Esophagus squamous epithelium (tissue), 5 donors: ENCODE measurements at regions not wholly inside any gene's neighbourhood (a gene's known extent, or its start where the extent isn't known, plus 50 kb on each side); places are given as distances from the start of the nearest gene placed in this dataset.

ENCODE experiments used
- DNase-seq: peaks from one replicate; lab custom pipeline; 2025; lab: John Stamatoyannopoulos, UW
- H3K27ac ChIP-seq, 4 donors: fragments of 200-600 bp; sonication (generic); one replicate each; pipeline ENCODE4 v1.5.1; 2016 to 2019; ENCODE audit warnings: mild to moderate bottlenecking in 1 of 4
- H3K27me3 ChIP-seq, 4 donors: fragments of 200-600 bp; sonication (generic); 1 replicate in 3 of 4; 2 replicates in 1 of 4; pipeline versions ENCODE4 v1.5.1 to v1.6.0; 2017 to 2021; ENCODE audit warnings: antibody characterized with exemption in 1 of 4
- H3K36me3 ChIP-seq, 3 donors: fragments of 200-600 bp; sonication (generic); one replicate each; pipeline ENCODE4 v1.5.1; 2016 to 2019
- H3K4me1 ChIP-seq, 3 donors: fragments of 200-600 bp; sonication (generic); one replicate each; pipeline ENCODE4 v1.5.1; 2017 to 2019
- H3K4me3 ChIP-seq, 4 donors: fragments of 200-600 bp; sonication (generic); 1 replicate in 3 of 4; 2 replicates in 1 of 4; pipeline ENCODE4 v1.5.1; 2016 to 2019; ENCODE audit warnings: mild to moderate bottlenecking in 2 of 4, moderate library complexity in 1 of 4
- H3K9me3 ChIP-seq, 3 donors: fragments of 200-600 bp; sonication (generic); one replicate each; pipeline ENCODE4 v1.5.1; 2016 to 2019
- POLR2A ChIP-seq, 4 donors: fragments of 450-650 bp; IDR thresholded peaks; one replicate each; pipeline ENCODE4 v1.6.1; 2017; ENCODE audit warnings: antibody characterized with exemption in 4 of 4, mild to moderate bottlenecking in 4 of 4, moderate library complexity in 3 of 4
- WGBS, 2 donors: methylation state at CpG; one replicate each; pipeline ENCODE4 v1.1.5; 2018; 5-methylcytosine and 5-hydroxymethylcytosine counted together
- intact Hi-C: fragments of 100-400 bp; cut with DNase I; formaldehyde crosslinking; loops from one replicate; pipeline ENCODE4 v1.15.0; 2022
- TF ChIP-seq, protein P1 (sequence below), 6 experiments: fragments of 450-650 bp in 4 of 6; fragments of 200-600 bp in 2 of 6; sonication (generic) in 2 of 6; IDR thresholded peaks; one replicate each; pipeline ENCODE4 v1.5.1; 2016 to 2019; ENCODE audit warnings: antibody characterized with exemption in 6 of 6, mild to moderate bottlenecking in 4 of 6, moderate library complexity in 4 of 6
- donor health status: DM: yes; HTN: yes; CAD: no.

DNA sequence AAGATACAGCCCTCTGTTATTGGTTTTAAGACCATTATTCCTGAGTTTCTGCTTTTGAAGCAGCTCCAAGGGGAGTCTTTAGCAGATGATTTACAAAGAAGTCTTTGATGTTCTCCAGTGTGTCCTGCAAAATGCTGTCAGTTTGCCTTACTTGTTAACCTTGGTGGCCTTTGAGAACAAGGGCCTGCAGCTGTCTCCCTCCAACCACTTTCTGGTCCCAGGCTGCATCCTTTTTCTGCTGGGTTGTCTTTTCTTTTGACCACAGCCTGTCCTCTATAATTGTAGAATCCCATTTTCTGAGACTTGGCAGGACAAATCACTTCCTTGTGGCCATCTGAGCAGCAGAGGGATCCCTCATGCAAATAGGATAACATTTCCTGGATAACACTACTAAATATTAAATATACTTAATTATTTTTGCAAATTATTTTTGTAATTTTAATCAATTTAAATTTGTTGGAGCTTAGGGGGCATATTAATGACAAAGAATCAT is 281.4 kb downstream of the DMRT2 start:
- no peaks in the 10 kb centered on the region for H3K27me3 ChIP-seq
- no peaks in the 10 kb centered on the region for H3K4me1 ChIP-seq
- H3K4me3 ChIP-seq, result no peak overlapping the region
- intact Hi-C loops, result no loop called here
- TF ChIP-seq, protein P1, sequence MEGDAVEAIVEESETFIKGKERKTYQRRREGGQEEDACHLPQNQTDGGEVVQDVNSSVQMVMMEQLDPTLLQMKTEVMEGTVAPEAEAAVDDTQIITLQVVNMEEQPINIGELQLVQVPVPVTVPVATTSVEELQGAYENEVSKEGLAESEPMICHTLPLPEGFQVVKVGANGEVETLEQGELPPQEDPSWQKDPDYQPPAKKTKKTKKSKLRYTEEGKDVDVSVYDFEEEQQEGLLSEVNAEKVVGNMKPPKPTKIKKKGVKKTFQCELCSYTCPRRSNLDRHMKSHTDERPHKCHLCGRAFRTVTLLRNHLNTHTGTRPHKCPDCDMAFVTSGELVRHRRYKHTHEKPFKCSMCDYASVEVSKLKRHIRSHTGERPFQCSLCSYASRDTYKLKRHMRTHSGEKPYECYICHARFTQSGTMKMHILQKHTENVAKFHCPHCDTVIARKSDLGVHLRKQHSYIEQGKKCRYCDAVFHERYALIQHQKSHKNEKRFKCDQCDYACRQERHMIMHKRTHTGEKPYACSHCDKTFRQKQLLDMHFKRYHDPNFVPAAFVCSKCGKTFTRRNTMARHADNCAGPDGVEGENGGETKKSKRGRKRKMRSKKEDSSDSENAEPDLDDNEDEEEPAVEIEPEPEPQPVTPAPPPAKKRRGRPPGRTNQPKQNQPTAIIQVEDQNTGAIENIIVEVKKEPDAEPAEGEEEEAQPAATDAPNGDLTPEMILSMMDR (IDR thresholded peaks at IDR 0.05), result no peak
- TF ChIP-seq POLR2A (IDR thresholded peaks at IDR 0.05), result no peak
- H3K27ac ChIP-seq, result no peak overlapping the region
- no peaks in the 10 kb centered on the region for H3K36me3 ChIP-seq
- no peak for DNase-seq
- H3K9me3 ChIP-seq, result no peaks in the 10 kb centered on the region

DNA sequence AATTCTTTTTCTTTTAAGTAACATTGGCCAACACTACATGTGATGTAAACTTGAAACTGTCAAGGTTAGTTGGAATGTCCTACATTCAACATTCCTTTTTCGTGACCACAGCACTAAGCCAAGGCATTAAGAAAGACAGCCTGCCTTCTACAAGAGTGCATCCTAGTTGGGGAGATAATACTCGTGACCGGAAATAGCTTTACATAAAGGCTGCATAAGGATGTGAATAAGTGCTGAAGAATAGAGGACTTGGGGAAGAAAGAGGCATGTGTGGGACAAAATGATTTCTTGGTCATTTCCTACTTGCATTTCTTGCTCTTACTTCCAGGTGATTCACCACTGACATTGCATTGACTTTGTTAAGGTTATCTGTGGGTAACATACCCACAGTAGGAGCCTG is 282.0 kb downstream of the DMRT2 start:
- H3K4me1 ChIP-seq, result no peaks in the 10 kb centered on the region
- no peaks in the 10 kb centered on the region for H3K27me3 ChIP-seq
- DNase-seq, result no peak
- no peaks in the 10 kb centered on the region for H3K9me3 ChIP-seq
- TF ChIP-seq POLR2A (IDR thresholded peaks at IDR 0.05), result no peak
- TF ChIP-seq, protein P1 (IDR thresholded peaks at IDR 0.05), result no peak
- no peak overlapping the region for H3K4me3 ChIP-seq
- WGBS, 2 donors, result 71 to 77% methylated on average over 3 of the region's 3 CpGs
- H3K36me3 ChIP-seq, result no peaks in the 10 kb centered on the region
- intact Hi-C loops, result no loop called here
- H3K27ac ChIP-seq, result no peak overlapping the region

- no peaks in the 10 kb centered on the region for H3K36me3 ChIP-seq
- intact Hi-C loops, result no loop called here
- no peaks in the 10 kb centered on the region for H3K9me3 ChIP-seq
- WGBS, 2 donors, result 77 to 88% methylated on average over 2 to 3 of the region's 4 CpGs
- no peak overlapping the region for H3K27ac ChIP-seq
- no peak overlapping the region for H3K4me3 ChIP-seq
- no peak for DNase-seq
- H3K4me1 ChIP-seq, result peaks cover 0 to 2% (median 0%) of the 10 kb centered on the region in 3 donors
- H3K27me3 ChIP-seq, result no peaks in the 10 kb centered on the region
- TF ChIP-seq, protein P1 (IDR thresholded peaks at IDR 0.05), result no peak
- TF ChIP-seq POLR2A (IDR thresholded peaks at IDR 0.05), result no peak
Measured at GRCh38 chr9:1335174-1335573, 285.0 kb downstream of the DMRT2 start.

DNA sequence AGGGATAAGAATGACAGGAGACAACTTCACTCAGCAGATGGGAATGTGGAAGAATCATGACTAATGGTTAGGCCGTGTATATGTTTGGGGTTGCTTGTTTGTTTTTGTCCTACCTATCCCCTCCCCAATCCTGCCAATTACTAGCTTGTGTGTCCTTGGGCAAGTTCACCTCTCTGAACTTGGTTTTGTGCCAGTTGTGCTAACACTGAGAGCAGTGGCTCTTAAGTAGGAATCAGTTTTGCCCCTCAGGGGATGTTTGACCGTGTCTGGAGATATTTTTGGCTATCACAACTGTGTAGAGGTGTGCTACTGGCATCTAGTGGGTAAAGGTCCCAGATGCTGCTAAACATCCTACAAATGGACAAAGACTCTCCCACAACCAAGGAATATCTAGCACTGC is 287.0 kb downstream of the DMRT2 start:
- no peak for TF ChIP-seq POLR2A (IDR thresholded peaks at IDR 0.05)
- TF ChIP-seq, protein P1 (IDR thresholded peaks at IDR 0.05), result no peak
- Histone ChIP-seq H3K36me3 (no peaks in the 10 kb centered on the region), H3K27me3 (no peaks in the 10 kb centered on the region), H3K4me1 (peaks cover 0 to 5% (median 0%) of the 10 kb centered on the region in 3 donors), H3K9me3 (no peaks in the 10 kb centered on the region), H3K4me3 (no peak overlapping the region), H3K27ac (no peak overlapping the region)
- intact Hi-C loops, result no loop called here
- DNase-seq, result no peak
- WGBS, 2 donors, result 12 to 37% methylated on average over 2 of the region's 2 CpGs

DNA sequence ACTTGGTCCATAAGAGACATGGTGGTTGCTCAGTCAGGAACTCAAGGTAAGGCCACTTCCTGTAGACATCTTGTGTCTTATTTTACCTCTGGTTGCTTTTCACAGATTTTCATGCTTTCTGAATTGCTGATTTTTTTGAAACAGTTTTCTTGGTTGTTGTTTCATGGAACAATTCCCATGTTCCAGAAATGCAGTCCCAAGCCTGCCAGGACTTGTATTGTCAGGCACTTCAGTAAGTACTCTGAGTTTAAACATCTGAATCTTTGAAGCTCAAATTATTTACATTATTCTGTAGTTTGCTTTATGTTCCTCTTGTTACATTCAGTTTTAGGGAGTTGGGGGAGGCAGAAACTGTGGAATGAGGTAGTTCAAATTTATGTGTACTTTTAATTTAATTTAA is 290.2 kb downstream of the DMRT2 start:
- intact Hi-C loops, result no loop called here
- no peak for DNase-seq
- H3K36me3 ChIP-seq, result no peaks in the 10 kb centered on the region
- no peaks in the 10 kb centered on the region for H3K27me3 ChIP-seq
- TF ChIP-seq, protein P1 (IDR thresholded peaks at IDR 0.05), result no peak
- no peak for TF ChIP-seq POLR2A (IDR thresholded peaks at IDR 0.05)
- H3K4me1 ChIP-seq, result peaks cover 0 to 5% (median 0%) of the 10 kb centered on the region in 3 donors
- no peak overlapping the region for H3K4me3 ChIP-seq
- H3K9me3 ChIP-seq, result no peaks in the 10 kb centered on the region
- H3K27ac ChIP-seq, result no peak overlapping the region
